ENCODE measurements at regions not wholly inside any gene's neighbourhood (a gene's known extent, or its start where the extent isn't known, plus 50 kb on each side); places are given as distances from the start of the nearest gene placed in this dataset.
A peak's percentile ranks its signal among the peaks of the same experiment; 100 is the strongest.

- TF ChIP-seq CTCF (IDR thresholded peaks at IDR 0.05; ENCODE audit: low read depth, low read length) = no peak
- no peaks in the 10 kb centered on the region for H3K27me3 ChIP-seq
- no peak overlapping the region for H3K4me3 ChIP-seq
- no peak for DNase-seq (ENCODE audit: low read depth in 1 of 2, low spot score in 1 of 2)
- H3K27ac ChIP-seq = no peak overlapping the region
- peaks cover 31% of the 10 kb centered on the region for H3K4me1 ChIP-seq (ENCODE audit: low read depth)
- no peaks in the 10 kb centered on the region for H3K36me3 ChIP-seq
- no peaks in the 10 kb centered on the region for H3K9me3 ChIP-seq (ENCODE audit: low read depth)
Observed at GRCh38 chr12:42737398-42737797, 147.9 kb upstream of the PRICKLE1 start.

- DNase-seq (ENCODE audit: low read depth in 1 of 2, low spot score in 1 of 2) = peak in 1 of 2 donors; percentile 71
- Histone ChIP-seq H3K27me3 (no peaks in the 10 kb centered on the region), H3K4me3 (no peak overlapping the region), H3K27ac (peak overlapping the region; percentile 70), H3K9me3 (ENCODE audit: low read depth) (no peaks in the 10 kb centered on the region), H3K4me1 (ENCODE audit: low read depth) (peaks cover 28% of the 10 kb centered on the region), H3K36me3 (no peaks in the 10 kb centered on the region)
- no peak for TF ChIP-seq CTCF (IDR thresholded peaks at IDR 0.05; ENCODE audit: low read depth, low read length)
Observed at GRCh38 chr12:42735861-42736361, 146.4 kb upstream of the PRICKLE1 start.

GRCh38 chr12:42733911-42734310 is 144.4 kb upstream of the PRICKLE1 start:
- Histone ChIP-seq H3K9me3 (ENCODE audit: low read depth) (no peaks in the 10 kb centered on the region), H3K27me3 (no peaks in the 10 kb centered on the region), H3K4me3 (no peak overlapping the region), H3K4me1 (ENCODE audit: low read depth) (peaks cover 28% of the 10 kb centered on the region), H3K36me3 (no peaks in the 10 kb centered on the region), H3K27ac (no peak overlapping the region)
- no peak for DNase-seq (ENCODE audit: low read depth in 1 of 2, low spot score in 1 of 2)
- no peak for TF ChIP-seq CTCF (IDR thresholded peaks at IDR 0.05; ENCODE audit: low read depth, low read length)

DNA sequence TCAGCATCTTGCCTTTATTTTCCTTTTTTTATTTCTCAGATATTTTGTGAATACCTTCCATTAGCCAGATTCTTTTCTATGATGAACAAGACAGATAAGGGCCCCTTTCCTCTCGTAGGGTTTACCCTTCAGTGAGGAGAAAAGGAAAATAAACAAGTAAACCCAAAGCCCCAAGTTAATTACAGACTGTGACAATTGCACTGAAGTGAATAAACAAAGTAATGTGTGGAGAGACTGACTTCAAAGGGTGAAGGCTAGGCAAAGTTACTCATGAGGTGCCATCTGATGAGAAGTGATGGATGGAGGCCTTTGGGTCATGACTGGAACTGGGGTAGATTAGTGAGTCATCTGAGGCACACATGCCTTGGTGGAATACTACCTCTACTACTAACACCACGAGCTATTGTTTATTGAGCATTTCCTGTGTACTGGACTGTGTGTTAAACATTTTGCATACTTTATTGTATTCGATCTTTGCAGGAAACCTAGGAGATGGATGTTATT is 143.4 kb upstream of the PRICKLE1 start:
- Histone ChIP-seq H3K9me3 (ENCODE audit: low read depth) (no peaks in the 10 kb centered on the region), H3K4me1 (ENCODE audit: low read depth) (peaks cover 28% of the 10 kb centered on the region), H3K27me3 (no peaks in the 10 kb centered on the region), H3K4me3 (no peak overlapping the region), H3K36me3 (no peaks in the 10 kb centered on the region), H3K27ac (no peak overlapping the region)
- no peak for DNase-seq (ENCODE audit: low read depth in 1 of 2, low spot score in 1 of 2)
- TF ChIP-seq CTCF (IDR thresholded peaks at IDR 0.05; ENCODE audit: low read depth, low read length) = no peak

DNA sequence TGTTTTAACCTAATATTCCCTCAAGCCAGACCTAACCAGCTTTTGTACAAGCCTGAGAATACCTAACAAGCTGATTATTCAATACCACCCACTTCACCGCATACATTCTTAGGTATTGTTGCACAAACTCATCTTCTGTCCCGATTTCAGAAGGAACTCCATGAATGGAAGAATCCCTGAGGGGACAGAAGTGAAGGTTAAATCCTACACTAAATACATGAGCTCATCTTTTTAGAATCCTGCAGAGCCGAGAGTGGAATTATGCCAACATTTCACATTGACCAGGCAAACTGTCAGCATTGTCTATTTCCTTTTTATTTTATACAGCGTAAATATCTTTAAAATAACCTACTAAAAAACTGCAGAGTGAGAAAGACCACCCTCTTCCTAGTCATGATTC is 140.7 kb upstream of the PRICKLE1 start:
- no peak for TF ChIP-seq CTCF (IDR thresholded peaks at IDR 0.05; ENCODE audit: low read depth, low read length)
- H3K4me3 ChIP-seq = no peak overlapping the region

DNA sequence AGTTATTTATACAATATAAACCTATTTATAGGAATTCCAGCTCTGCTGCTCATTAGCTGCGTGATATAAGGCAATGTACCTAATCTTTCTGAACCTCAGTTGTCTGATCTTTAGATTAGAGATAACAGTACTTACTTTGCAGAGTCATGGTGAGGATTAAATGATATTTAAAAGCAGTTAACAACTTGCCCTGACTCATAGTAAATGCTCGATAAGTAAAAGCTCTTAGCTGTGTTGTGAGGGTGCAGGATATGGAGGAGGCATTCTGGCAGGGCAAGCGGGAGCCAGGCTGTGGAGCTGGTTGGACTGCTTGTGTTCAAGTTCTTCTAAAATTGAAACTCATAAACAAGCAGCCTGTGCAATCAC is 140.0 kb upstream of the PRICKLE1 start:
- Histone ChIP-seq H3K4me1 (ENCODE audit: low read depth) (no peaks in the 10 kb centered on the region), H3K36me3 (no peaks in the 10 kb centered on the region), H3K4me3 (no peak overlapping the region), H3K27me3 (no peaks in the 10 kb centered on the region), H3K9me3 (ENCODE audit: low read depth) (no peaks in the 10 kb centered on the region), H3K27ac (no peak overlapping the region)
- TF ChIP-seq CTCF (IDR thresholded peaks at IDR 0.05; ENCODE audit: low read depth, low read length) = no peak
- DNase-seq (ENCODE audit: low read depth in 1 of 2, low spot score in 1 of 2) = no peak

More for the DNA sequence above, 140.7 kb upstream of the PRICKLE1 start:
- no peak overlapping the region for H3K27ac ChIP-seq
- peak in 1 of 2 donors; percentile 41 for DNase-seq (ENCODE audit: low read depth in 1 of 2, low spot score in 1 of 2)
- no peaks in the 10 kb centered on the region for H3K36me3 ChIP-seq
- no peaks in the 10 kb centered on the region for H3K9me3 ChIP-seq (ENCODE audit: low read depth)
- no peaks in the 10 kb centered on the region for H3K27me3 ChIP-seq
- peaks cover 8% of the 10 kb centered on the region for H3K4me1 ChIP-seq (ENCODE audit: low read depth)
